ENCODE measurements at regions not wholly inside any gene's neighbourhood (a gene's known extent, or its start where the extent isn't known, plus 50 kb on each side); places are given as distances from the start of the nearest gene placed in this dataset.

DNA sequence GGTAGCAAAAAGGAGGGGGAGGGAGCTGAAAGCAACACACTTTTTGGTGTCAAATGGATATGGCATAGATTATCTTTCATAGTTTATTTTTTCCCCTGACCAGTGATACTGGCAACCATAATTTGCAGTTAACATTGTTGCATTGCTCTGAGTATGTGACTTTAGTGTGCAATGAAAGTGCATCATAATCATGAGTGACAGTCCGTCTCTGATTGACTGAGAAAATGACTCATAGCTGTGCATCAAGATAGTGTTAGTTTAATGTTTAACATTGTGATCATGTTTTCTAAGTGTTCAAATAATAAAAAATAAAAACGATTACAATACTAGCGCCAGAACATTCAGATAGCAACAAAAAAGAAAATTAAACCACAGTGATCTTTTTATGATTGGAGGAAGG, 952.4 kb upstream of the TENM4 start:
- intact Hi-C loops (cut with micrococcal nuclease) = no loop called here

DNA sequence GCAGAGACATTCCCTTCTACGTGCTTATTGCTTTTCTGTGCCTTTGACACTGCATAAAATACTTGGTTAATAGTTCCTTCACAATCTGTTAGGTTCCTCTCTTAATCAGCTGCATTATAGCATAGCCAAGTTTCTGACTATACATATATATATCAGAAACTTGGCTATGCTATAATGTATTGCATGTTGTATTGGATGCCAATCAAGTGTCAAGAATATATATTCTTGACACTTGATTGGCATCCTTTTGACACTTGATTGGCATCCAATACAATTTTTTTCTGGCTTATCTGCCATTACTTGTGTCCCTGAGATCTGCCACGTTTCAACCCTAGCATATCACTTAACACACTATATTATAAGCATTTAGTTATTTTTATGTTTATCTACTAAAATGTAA, 949.7 kb upstream of the TENM4 start:
- intact Hi-C loops (cut with micrococcal nuclease) = no loop called here

DNA sequence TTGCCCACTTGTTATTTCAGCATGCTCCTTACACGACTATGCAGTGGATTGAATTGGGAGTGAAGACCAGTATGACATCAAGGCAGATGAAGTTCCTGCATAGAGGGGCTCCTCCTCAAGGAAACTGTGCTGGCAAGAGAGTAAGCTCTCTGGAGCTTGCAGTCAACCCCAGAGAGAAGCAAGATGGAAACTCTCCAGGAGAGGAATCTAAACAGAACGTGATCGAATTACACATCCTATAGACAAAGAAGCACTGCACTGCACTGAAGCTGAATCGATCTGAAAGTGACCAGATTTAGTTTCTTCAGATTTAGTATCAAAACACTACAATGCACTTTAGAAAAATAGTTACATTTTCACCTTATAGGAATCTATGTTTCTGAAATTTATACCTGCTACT, 947.7 kb upstream of the TENM4 start:
- intact Hi-C loops (cut with micrococcal nuclease) = no loop called here

DNA sequence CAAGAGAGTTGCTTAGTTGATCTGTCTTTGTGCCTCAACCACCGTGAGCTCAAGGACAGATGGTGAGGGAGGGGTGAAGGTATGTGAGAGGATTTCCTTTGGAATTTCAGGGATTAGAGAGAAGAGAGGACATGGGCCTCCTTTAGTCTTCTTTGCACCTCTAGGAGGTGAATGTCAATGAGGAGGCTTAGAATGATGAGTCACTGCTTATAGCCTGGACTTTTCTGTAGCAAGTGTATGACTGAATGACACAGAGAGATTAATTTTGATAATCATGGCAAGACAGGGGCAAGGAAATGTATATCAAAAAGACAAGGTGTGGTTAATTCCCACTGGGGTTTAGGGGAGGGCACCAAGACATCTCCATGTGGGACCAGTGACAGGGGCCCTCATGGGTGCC, 947.3 kb upstream of the TENM4 start:
- intact Hi-C loops (cut with micrococcal nuclease) = no loop called here

DNA sequence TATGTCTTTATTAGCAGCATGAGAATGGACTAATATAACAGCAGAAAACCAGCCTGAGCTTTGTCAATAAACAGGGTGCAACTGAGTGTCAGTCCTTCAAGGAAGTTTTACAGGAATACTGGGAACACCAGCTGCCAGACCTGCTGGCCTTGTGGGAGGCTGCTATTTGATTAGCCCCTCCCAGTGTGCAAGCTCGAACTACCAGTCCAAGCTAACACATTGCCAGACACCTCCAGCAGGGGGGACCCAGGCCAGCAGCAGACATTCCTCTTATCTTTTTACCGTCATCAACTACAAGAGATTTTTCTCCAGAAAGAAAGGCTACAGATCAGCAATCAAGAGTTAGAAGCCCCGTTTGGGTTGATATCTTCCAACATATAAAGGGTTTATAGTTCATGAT, 942.8 kb upstream of the TENM4 start:
- intact Hi-C loops (cut with micrococcal nuclease) = no loop called here

DNA sequence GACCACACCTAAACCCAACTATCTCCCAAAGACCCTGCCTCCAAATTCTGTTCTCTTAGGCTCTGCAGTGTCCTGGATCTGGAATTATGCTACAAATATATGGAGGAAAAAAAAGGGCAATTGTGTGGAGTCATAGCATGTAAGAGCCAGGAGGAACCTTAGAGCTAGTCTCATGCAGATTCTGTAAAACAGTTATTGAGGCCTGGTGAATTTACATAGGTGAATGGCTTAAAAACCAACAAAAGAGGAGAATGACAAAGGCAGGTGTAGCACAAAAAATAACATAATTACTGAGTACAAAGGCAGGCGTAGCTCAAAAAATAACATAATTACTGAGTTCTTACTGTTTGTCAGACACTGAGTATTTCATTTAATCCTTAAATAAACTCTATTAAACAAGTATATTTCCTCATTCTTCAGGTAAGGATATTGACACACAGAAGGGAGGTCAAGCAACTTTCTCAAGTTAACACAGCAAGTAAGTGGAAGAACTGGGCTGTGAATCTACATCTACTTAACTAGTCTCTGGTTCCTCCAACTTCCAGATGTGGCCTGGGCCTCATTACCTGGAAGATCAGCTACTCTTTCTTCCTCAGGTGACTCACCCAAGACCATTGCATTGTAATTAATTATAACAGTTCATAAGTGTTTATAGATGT, 938.9 kb upstream of the TENM4 start:
- intact Hi-C loops (cut with micrococcal nuclease) = no loop called here

DNA sequence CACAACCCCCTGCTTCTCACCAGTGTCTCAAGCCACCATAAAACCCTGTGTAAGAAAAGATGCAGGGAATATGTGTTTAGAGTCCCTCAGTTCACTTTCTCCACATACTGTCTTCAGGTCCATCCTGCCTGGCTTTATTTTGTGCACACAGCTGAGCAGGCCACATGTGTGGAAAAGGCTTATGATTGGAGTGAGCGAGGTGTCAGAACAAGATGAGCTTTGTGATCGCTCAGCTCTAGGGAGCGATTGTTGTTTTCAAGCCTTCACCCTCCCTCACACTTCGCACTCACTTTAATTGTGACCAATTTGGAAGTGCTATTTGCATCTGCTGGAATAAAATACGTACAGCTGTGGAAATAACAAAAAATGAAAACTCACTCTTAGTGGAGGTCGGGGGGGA, 931.1 kb upstream of the TENM4 start:
- intact Hi-C loops (cut with micrococcal nuclease) = no loop called here

DNA sequence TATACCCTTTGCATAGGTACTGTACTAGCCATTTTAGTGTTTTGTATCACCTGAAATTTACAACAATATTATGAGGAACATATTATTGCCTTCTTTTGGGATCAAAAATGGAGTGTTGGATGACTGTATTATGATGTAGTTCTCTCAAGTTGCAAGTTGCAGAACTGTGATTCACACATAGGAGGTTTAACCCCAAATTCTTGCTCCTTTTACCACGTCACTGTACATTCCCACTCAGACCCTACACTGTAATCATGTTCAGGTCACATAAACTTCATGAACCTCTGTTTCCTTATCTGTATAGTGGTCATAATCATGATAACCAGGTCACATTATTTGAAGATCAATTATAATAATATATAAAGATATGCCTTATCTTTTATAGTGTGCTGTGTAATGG, 925.1 kb upstream of the TENM4 start:
- intact Hi-C loops (cut with micrococcal nuclease) = no loop called here

DNA sequence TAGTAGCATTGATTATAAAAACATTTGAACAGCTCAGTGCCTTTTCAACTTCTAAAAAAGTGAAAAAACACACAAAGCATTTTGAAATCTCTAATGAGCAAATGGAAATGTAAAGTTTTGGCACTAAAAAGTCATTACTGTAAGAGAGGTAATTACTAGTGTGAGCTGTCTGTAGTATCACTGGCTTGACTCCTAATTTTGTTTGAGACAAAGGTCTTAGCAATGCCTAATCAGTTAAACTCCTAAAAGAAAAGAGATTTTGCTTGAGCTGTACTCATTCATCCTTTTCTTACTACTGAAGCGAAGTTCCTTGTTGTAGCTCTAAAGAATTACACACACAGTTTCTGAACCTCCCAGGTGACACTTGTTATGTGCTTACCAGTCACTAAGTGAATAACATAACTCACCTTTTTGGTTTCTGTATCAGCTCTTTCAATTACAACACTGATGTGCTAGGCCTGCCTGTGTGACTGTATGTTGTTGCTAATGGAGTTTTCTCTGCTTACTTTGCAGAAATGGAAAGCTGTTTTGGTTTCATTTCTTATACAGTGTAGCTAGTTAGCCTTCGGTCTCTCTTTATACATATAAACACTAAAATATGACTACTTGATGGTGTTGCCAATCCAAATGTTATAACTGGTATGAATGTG, 924.4 kb upstream of the TENM4 start:
- intact Hi-C loops (cut with micrococcal nuclease) = no loop called here

DNA sequence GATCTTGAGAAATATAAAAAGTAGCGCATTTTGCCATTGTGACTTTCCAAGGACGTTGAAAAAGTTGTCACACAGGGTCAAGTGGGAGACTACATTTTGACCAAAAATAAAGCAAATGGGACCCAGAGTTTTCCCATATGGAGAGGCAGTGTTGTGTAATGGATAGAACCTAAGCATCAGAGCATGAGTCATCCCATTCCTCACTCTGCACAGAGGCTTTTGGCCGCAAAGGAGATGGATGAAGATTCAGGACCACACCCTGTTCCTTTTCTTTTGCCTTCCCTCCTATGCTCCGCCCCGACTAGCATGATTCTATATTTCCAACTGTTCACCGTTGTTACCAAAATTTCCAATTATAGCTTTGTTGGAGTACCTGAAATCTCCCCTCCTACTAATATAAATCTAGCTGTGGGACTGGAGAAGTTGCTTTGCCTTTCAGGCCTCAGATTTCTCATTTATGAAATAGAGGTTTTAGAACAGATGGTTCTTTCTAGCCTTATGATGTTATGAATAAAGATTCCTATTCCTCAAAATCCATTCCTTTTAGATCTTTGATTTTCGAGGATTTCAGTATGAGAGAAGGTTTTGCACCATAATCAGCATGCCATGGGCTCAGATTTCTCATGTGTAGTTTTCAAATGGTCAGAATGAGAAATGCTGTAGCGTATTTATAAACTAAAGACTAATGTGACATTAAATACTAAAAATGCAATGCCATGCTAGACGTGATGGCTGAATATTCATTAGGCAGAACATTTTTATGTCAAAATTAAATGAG, 921.9 kb upstream of the TENM4 start:
- intact Hi-C loops (cut with micrococcal nuclease) = no loop called here

DNA sequence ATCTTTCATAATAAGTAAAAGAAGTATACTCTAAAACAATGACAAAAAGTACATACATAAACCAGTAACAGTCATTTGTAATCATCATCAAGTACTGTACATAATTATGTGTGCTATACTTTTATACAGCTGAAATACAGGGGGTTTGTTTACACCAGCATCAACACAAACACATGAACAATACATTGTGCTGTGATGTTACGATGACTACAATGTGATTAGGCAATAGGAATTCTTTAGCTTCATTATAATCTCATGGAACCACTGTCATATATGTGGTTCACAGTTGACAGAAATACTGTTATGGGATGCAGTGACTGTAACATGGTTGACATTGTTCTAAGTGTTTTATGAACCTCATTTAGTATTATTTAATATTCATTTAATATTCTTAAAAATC, 914.4 kb upstream of the TENM4 start:
- intact Hi-C loops (cut with micrococcal nuclease) = no loop called here

DNA sequence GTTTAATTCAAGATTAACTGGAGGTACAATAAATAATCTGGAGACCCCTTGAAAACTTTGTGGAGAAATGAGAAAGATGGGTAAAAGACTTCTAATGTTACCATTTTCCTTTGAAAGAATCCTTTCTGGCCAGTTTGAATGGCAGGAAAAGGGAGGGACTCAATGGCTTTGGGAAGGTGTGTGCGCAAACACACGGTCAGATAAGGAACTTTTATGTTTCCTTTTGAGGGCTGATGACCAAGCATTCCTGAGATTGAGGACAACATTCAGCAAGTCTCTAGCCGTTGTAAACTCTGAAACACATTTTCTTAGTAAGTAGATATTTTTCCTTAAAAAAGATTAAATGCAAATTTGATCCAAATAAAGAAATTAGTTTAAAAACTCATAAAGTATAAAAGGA, 909.7 kb upstream of the TENM4 start:
- intact Hi-C loops (cut with micrococcal nuclease) = no loop called here

DNA sequence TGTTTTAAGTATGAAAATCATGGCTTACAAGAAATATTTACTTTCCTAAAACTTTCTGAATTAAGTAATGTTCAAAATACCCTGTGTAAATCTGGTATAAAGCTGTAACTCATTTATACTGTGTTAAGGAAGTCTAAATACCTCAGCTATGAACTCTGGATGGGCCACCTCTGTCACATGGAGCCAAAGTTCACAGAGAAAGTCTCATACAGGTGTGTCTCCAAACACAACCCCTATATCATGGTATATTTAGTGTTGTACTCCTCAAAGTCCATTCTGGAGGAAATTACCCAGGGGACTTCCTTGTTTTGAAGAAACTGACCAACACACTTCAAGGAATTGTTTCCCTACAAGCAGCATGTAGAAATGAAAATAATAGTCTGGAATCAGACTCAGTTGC, 909.2 kb upstream of the TENM4 start:
- intact Hi-C loops (cut with micrococcal nuclease) = no loop called here

DNA sequence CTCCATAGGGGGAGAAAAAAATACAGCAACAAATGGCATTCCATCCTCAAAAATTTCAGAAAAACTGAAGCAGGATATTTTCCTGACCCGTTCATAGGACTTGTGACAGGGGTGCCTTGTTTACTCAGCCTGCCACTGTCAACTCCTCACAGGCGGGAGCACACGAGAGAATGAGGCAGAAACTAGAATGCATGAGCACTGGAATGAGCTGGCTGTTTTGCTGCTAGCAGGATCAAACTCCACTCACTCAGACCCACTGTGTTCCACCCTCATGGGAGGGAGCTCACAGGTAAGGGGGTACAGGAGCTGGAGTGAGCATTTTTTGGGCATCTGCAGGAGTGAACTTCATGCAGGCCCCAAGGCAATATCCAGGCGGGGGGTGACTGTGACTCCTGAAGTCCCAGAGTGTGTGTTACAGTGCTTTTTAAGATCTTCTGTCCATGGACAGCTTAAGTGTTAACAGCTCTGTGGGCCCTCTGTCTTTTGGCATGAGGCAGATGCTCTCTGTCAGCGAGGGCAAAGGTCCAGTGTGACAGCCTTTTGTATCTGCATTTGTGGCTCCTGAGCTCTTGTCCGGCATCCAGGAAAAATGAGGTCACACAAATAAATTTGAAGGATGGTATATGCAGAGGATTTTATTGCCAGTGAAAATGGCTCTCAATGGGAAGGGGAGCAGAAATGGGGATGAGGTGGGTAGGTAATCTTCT, 905.7 kb upstream of the TENM4 start:
- intact Hi-C loops (cut with micrococcal nuclease) = no loop called here

DNA sequence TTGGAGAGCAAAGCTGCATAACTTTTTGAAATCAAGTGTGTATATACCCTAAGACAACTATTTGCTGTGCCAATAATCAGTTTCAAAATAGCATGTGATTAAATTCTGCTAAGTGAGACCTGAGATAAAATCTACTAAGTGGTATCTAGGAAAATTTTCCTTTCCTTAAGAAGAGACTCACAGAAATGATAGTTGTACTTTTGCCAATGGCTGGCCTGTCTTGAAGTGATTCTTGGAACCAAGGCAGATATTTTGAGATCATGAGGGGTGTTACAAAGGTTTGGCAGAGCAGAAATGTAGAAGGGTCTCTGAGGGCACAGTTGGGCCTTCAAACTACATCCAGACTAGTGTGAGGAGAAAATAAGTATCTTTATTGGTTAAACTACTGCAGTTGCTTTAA, 902.6 kb upstream of the TENM4 start:
- intact Hi-C loops (cut with micrococcal nuclease) = no loop called here

DNA sequence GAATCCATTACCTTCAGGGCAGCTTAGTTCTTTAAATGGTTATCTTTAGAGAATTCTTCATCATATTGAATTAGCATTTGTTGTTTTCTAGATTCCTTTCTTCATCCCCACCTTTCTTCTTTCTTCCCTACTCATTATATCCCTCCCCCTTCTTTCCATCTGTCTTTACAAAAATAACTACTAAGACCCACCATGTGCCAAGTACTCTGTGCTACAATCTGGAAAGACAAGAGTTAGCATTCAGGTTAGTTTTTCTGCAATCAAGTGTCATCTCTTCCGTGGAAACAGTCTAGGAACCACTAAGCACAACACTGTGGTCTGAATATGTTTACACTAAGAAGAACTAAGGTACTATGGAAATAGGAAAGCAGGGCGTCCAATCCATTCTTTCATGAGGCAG, 897.4 kb upstream of the TENM4 start:
- intact Hi-C loops (cut with micrococcal nuclease) = no loop called here

DNA sequence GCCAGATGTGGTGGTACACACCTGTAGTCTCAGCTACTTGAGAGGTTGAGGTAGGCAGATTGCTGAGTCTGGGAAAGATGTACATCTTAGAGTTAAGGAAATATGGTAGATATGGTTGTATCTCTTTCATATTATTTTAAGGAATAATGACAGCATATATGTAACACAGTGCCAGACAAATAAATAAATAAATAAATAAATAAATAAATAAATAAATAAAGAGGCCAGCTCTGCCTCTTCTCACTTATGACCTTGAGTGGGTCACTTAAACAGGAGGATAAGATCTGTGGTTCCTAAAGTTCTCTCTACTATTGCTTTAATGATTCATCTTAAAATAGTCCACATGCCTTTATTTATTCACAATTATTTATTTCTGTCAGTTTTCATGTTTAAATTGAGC, 890.9 kb upstream of the TENM4 start:
- intact Hi-C loops (cut with micrococcal nuclease) = no loop called here

DNA sequence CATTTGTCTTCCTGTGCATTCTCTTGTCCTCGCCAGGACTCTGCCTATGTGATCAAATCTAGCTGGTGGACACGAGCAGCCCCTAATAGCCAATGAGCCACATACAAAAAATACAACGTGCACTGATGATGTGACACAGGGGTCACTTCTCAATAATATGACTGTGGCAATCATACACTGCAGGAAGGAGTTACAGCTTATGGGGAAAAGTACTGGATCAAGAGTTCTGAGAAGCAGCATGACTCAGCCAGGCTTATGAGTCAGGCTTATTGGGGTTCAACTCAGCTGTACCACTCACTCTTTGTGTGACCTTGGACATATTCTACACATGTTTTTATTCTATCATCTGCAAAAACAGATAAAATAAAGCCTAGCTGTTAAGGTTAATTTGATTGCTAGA, 889.4 kb upstream of the TENM4 start:
- intact Hi-C loops (cut with micrococcal nuclease) = no loop called here

DNA sequence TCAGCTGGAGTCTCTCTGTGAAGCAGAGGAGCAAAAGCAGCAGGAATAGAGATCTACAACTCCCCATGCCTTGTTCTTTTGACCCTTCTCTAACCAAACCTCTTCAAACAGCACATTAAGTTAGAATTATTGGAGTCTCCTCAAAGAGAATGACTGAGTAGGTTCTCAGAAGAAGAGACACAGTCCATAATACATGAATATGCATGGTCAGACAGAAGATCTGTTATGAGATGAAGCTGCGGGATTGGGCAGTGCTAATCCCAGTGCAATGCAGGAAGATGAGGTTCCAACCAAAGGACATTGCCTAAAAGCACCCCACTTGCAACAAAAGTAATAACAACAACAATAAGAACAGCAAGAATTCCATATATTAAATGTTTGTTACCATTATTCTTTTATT, 887.9 kb upstream of the TENM4 start:
- intact Hi-C loops (cut with micrococcal nuclease) = no loop called here

DNA sequence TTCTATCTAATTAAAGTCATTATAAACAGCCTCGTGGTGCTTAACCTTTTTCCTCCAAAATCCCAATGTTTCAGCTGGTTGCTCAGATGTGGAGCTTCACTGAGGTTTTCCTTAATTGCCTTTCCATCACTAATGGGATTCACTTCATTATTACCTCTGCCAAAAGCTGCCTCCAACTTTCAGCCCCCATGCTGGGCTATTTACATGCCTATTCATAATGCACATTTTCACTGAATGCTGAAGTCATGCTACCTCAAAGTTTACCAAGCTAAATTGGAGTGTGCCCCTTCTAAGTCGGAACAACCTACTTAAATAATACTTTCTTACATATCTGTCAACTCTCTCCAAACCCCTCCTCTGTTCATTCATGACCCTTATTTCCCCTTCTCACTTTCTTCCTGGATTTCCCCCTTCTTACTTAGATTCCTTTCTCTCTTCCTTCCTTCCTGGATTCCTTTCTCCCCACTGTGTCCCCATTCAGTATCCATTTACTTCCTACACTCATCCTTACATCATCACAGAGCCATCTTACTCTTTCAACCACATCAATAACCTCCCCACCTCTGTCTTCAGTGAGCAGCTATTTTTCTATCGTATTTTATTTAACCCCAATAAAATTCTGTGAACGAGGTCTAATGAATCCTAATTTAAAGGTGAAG, 887.3 kb upstream of the TENM4 start:
- intact Hi-C loops (cut with micrococcal nuclease) = no loop called here

DNA sequence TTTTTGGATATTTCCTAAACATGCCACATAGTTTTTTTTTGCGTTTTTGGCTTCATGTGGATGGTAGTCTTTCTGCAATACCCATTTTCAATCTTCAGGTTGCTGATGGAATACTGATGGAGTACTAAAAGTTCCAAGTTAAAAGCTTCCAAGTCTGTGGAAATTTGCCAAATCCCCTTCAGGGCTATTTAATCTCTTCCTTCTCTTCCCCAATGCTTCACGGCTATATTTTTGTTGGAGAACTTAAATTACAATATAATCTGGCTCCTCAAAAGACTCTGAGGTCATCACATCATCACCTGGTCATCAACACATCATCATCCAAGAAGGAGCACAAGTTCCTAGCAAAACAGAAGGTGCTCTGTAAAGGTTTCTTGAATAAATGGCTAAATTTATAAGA, 881.0 kb upstream of the TENM4 start:
- intact Hi-C loops (cut with micrococcal nuclease) = no loop called here

DNA sequence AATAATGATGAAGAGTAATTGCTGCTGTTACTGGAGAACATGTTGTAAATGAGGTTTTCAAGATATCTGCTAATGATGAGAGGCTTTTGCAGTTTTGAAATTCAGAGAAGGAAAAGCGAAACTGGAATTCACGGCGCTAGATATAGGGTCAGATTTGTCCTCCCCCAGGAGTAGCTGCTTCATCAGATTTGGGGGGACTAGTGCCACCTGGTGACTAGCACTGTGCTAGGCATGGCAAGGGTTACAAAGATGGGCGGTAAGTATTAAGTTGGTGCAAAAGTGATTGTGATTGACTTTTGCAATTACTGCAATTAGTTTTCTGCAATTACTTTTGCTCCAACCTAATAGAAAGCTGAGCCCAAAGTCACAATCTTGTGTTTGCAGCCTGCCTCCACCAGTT, 879.9 kb upstream of the TENM4 start:
- intact Hi-C loops (cut with micrococcal nuclease) = no loop called here
